ENCODE measurements at regions not wholly inside any gene's neighbourhood (a gene's known extent, or its start where the extent isn't known, plus 50 kb on each side); places are given as distances from the start of the nearest gene placed in this dataset.

GRCh38 chr9:87160148-87161102 is 213.1 kb upstream of the GAS1 start:
- H3K9ac ChIP-seq (ENCODE audit: extremely low read depth, insufficient read length, low read length): no peak overlapping the region
- H3K23ac ChIP-seq (ENCODE audit: insufficient read length, low read depth, low read length): no peak overlapping the region
- H3K79me1 ChIP-seq (ENCODE audit: insufficient read depth, low read depth, low read length, poor library complexity, severe bottlenecking): no peaks in the 10 kb centered on the region
- H3K4me2 ChIP-seq (ENCODE audit: insufficient read depth, insufficient read length, low read length): no peak overlapping the region
- no peak overlapping the region for H2AK5ac ChIP-seq (ENCODE audit: insufficient read length, low read length)
- no peak overlapping the region for H3T11ph ChIP-seq (ENCODE audit: low read length)
- no peaks in the 10 kb centered on the region for H3K4me1 ChIP-seq (ENCODE audit: insufficient read depth, low read length)
- no peaks in the 10 kb centered on the region for H3K27me3 ChIP-seq (ENCODE audit: insufficient read depth, low read length)
- no peak overlapping the region for H4K8ac ChIP-seq (replicated peaks; ENCODE audit: insufficient read length, low read depth, low read length)
- H2BK120ac ChIP-seq (ENCODE audit: low read depth, low read length, poor library complexity, severe bottlenecking): no peak overlapping the region
- no CpG with 5 or more reads among the region's 8 CpGs for WGBS (ENCODE audit: extremely low coverage, insufficient read length, low lambda C conversion rate)
- Mint-ChIP-seq H3K4me1 (no peaks in the 10 kb centered on the region), H3K36me3 (ENCODE audit: insufficient read depth in 1 of 3, low read depth in 3 of 3) (no peaks in the 10 kb centered on the region), H3K27me3 (ENCODE audit: low read depth) (no peaks in the 10 kb centered on the region; the same call in 1 of the 2 replicates), H3K9me3 (no peaks in the 10 kb centered on the region), H3K4me3 (no peak overlapping the region), H3K27ac (no peak overlapping the region)
- DNase-seq: no peak
- H4K20me1 ChIP-seq (ENCODE audit: control insufficient read depth, insufficient read depth, insufficient read length): no peaks in the 10 kb centered on the region
- H2BK5ac ChIP-seq (ENCODE audit: insufficient read length, low read length): no peak overlapping the region
- no peak overlapping the region for H3K56ac ChIP-seq (ENCODE audit: insufficient read length, low read depth, low read length)
- no peak overlapping the region for H2BK12ac ChIP-seq (ENCODE audit: insufficient read length, low read depth, low read length)
- H3K9me3 ChIP-seq (ENCODE audit: control insufficient read depth, low read depth, low read length): no peaks in the 10 kb centered on the region
- H4K91ac ChIP-seq (ENCODE audit: insufficient read length, low read depth, low read length): no peak overlapping the region
- no peak overlapping the region for H4K5ac ChIP-seq (ENCODE audit: insufficient read length, low read depth, low read length)
- no peak overlapping the region for H3K18ac ChIP-seq (ENCODE audit: insufficient read length, low read depth, low read length)
- no peak overlapping the region for H2BK15ac ChIP-seq (ENCODE audit: low read depth, low read length)
- H2BK20ac ChIP-seq (ENCODE audit: low read depth, low read length, poor library complexity, severe bottlenecking): no peak overlapping the region
- no peak overlapping the region for H3K14ac ChIP-seq (ENCODE audit: insufficient read depth, low read length)
- no peaks in the 10 kb centered on the region for H3K79me2 ChIP-seq (ENCODE audit: insufficient read depth, low read length)
- TF ChIP-seq, protein P1, sequence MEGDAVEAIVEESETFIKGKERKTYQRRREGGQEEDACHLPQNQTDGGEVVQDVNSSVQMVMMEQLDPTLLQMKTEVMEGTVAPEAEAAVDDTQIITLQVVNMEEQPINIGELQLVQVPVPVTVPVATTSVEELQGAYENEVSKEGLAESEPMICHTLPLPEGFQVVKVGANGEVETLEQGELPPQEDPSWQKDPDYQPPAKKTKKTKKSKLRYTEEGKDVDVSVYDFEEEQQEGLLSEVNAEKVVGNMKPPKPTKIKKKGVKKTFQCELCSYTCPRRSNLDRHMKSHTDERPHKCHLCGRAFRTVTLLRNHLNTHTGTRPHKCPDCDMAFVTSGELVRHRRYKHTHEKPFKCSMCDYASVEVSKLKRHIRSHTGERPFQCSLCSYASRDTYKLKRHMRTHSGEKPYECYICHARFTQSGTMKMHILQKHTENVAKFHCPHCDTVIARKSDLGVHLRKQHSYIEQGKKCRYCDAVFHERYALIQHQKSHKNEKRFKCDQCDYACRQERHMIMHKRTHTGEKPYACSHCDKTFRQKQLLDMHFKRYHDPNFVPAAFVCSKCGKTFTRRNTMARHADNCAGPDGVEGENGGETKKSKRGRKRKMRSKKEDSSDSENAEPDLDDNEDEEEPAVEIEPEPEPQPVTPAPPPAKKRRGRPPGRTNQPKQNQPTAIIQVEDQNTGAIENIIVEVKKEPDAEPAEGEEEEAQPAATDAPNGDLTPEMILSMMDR (conservative IDR thresholded peaks at IDR 0.05): no peak
- H2AFZ ChIP-seq (ENCODE audit: low read length): no peak overlapping the region
- no peak overlapping the region for H3K4ac ChIP-seq (ENCODE audit: low read depth, low read length)
- no peaks in the 10 kb centered on the region for H3K23me2 ChIP-seq (ENCODE audit: insufficient read length, low read depth, low read length, poor library complexity, severe bottlenecking)
- no peak overlapping the region for H3K27ac ChIP-seq (ENCODE audit: insufficient read length, low read depth, low read length)
